ENCODE measurements at regions not wholly inside any gene's neighbourhood (a gene's known extent, or its start where the extent isn't known, plus 50 kb on each side); places are given as distances from the start of the nearest gene placed in this dataset.

- ChIA-PET POLR2A (no interaction called here), CTCF (no interaction called here)
- no peaks in the 10 kb centered on the region for H3K9me3 Mint-ChIP-seq
- intact Hi-C loops (cut with micrococcal nuclease), result no loop called here
- no peak overlapping the region for H3K4me3 Mint-ChIP-seq
- H3K36me3 Mint-ChIP-seq (ENCODE audit: low read depth), result no peaks in the 10 kb centered on the region
- H3K27ac Mint-ChIP-seq, result no peak overlapping the region
- H3K27me3 Mint-ChIP-seq, result peaks cover 12% of the 10 kb centered on the region
- TF ChIP-seq CTCF (IDR thresholded peaks at IDR 0.05), result no peak
- H3K4me1 Mint-ChIP-seq (ENCODE audit: low read depth), result no peaks in the 10 kb centered on the region
- ATAC-seq (no peak), DNase-seq (no peak)
These were observed 84.1 kb upstream of the HEY2 start for GRCh38 chr6:125665295-125665814.

- Mint-ChIP-seq H3K4me1 (ENCODE audit: low read depth) (no peaks in the 10 kb centered on the region), H3K9me3 (no peaks in the 10 kb centered on the region), H3K27me3 (peaks cover 16% of the 10 kb centered on the region), H3K27ac (no peak overlapping the region), H3K36me3 (ENCODE audit: low read depth) (no peaks in the 10 kb centered on the region), H3K4me3 (no peak overlapping the region)
- POLR2A ChIA-PET, result no interaction called here
- DNase-seq (no peak), ATAC-seq (no peak)
- intact Hi-C loops (cut with micrococcal nuclease), result no loop called here
- no peak for TF ChIP-seq CTCF (IDR thresholded peaks at IDR 0.05)
- CTCF ChIA-PET, result no interaction called here
These were observed 82.1 kb upstream of the HEY2 start for GRCh38 chr6:125667326-125667725.

GRCh38 chr6:125668071-125668470 is 81.4 kb upstream of the HEY2 start:
- Mint-ChIP-seq H3K9me3 (no peaks in the 10 kb centered on the region), H3K27ac (no peak overlapping the region), H3K4me3 (no peak overlapping the region), H3K4me1 (ENCODE audit: low read depth) (no peaks in the 10 kb centered on the region), H3K36me3 (ENCODE audit: low read depth) (no peaks in the 10 kb centered on the region), H3K27me3 (peaks cover 16% of the 10 kb centered on the region)
- intact Hi-C loops (cut with micrococcal nuclease), result no loop called here
- DNase-seq, result no peak
- no peak for ATAC-seq
- POLR2A ChIA-PET, result interaction anchor here (0.5 kb wide), 1 partner anchor 12 kb away, joined by 3 read pairs; no protein-coding TSS in a partner anchor
- no peak for TF ChIP-seq CTCF (IDR thresholded peaks at IDR 0.05)
- CTCF ChIA-PET, result no interaction called here

- no peaks in the 10 kb centered on the region for H3K36me3 Mint-ChIP-seq (ENCODE audit: low read depth)
- H3K4me1 Mint-ChIP-seq (ENCODE audit: low read depth), result no peaks in the 10 kb centered on the region
- no peak for TF ChIP-seq CTCF (IDR thresholded peaks at IDR 0.05)
- ChIA-PET CTCF (no interaction called here), POLR2A (no interaction called here)
- ATAC-seq (no peak), DNase-seq (no peak)
- H3K9me3 Mint-ChIP-seq, result no peaks in the 10 kb centered on the region
- H3K27ac Mint-ChIP-seq, result no peak overlapping the region
- H3K27me3 Mint-ChIP-seq, result peaks cover 17% of the 10 kb centered on the region
- H3K4me3 Mint-ChIP-seq, result no peak overlapping the region
- intact Hi-C loops (cut with micrococcal nuclease), result no loop called here
These were observed 78.9 kb upstream of the HEY2 start for GRCh38 chr6:125670568-125670967.

GRCh38 chr6:125671323-125671722 is 78.1 kb upstream of the HEY2 start:
- CTCF ChIA-PET, result no interaction called here
- Mint-ChIP-seq H3K4me1 (ENCODE audit: low read depth) (no peaks in the 10 kb centered on the region), H3K27ac (no peak overlapping the region), H3K4me3 (no peak overlapping the region), H3K9me3 (no peaks in the 10 kb centered on the region), H3K36me3 (ENCODE audit: low read depth) (no peaks in the 10 kb centered on the region), H3K27me3 (peaks cover 21% of the 10 kb centered on the region)
- ATAC-seq, result no peak
- POLR2A ChIA-PET, result no interaction called here
- TF ChIP-seq CTCF (IDR thresholded peaks at IDR 0.05), result no peak
- intact Hi-C loops (cut with micrococcal nuclease), result no loop called here
- no peak for DNase-seq
